ENCODE measurements at regions not wholly inside any gene's neighbourhood (a gene's known extent, or its start where the extent isn't known, plus 50 kb on each side); places are given as distances from the start of the nearest gene placed in this dataset.

DNA sequence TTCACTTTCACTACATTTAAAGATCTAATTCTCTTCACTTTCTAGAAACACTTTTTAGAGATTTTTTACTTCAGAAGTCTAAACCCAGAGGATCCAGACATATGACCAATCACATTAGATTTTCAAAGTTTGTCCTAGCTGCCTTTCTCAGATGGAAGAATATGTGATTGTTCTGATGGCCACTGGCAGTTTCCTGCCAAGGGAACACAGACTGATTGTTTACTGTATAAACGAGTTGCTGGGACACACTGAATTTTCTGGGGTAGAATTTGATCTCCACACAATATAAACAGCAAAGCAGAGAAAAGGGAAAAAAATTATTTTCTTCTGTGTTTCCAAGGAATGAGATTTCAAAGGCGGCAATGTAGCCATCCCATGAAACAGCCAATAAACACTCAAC, 480.0 kb downstream of the TOX3 start:
- ChIA-PET CTCF (no interaction called here), POLR2A (no interaction called here)

DNA sequence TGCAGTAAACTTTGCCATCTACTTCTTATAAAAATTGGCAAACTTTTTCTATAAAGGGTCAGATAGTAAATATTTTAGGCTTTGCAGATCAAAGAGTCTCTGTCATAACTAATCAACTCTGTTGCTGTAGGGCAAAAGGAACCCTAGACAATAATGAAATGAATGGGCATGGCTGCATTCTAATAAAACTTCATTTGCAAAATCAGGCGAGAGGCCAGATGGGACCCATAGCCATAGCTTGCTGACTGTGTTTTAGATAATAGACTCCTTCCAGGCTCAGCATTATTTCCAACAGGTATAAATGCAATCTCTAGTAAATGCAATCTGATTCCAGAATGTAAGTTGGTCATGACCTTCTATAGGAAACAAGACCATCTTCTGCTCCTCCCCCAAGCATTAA, 490.7 kb downstream of the TOX3 start:
- ChIA-PET CTCF (no interaction called here), POLR2A (no interaction called here)

DNA sequence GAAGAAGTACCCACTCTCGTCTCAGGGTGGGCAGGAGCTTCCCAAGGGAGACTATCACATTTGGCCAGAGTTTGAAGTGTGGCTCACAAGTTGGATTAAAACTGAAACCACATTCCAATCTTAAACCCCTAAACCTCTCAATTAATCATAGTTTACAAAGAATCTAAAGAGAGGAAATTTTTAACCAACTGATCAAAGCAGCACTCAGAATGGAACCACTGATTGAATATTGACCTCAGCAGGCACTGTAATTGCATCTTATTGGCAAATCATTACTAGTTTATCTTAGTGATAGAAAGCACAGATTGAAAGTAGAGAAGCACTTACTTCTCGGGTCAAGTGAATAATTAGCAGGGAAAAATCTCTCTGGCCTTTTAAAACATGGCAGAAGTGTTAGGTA, 491.6 kb downstream of the TOX3 start:
- ChIA-PET CTCF (no interaction called here), POLR2A (no interaction called here)

DNA sequence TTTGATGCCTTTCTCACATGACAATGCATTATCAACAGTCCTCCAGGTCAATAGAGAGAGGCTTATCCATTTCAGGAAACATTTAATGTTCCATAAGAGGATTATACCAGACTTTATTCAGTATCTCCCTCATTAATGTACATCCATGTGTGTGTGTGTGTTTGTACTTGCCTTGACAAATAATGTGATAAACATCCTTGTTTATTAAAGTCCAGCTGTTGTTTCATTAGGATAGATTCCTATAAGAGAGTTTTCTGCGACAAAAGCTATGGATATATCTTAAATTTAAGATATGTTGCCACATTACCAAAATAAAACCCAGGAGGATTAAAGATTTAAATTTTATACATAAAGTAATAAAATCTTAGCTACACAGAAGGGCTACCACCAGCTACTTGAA, 492.6 kb downstream of the TOX3 start:
- CTCF ChIA-PET: no interaction called here
- POLR2A ChIA-PET: no interaction called here

DNA sequence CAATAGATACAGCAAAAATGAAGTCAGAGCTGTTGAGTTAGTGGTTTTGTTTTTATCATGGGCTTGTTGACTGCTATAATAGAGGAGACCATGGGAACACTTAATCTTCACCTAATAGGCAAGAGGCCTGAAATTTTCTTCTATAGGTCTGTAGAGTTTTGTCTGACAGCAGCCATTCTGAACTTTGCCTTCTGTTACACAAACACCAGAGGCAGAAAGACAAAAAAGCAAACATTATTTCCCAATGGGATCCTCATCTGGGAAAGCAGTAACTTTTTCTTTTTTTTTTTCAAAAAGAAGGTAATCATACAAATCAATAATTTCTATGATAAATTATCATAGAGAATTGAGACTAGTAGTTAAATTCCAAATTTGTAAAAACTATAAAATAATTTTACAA, 494.1 kb downstream of the TOX3 start:
- ChIA-PET CTCF (no interaction called here), POLR2A (no interaction called here)

DNA sequence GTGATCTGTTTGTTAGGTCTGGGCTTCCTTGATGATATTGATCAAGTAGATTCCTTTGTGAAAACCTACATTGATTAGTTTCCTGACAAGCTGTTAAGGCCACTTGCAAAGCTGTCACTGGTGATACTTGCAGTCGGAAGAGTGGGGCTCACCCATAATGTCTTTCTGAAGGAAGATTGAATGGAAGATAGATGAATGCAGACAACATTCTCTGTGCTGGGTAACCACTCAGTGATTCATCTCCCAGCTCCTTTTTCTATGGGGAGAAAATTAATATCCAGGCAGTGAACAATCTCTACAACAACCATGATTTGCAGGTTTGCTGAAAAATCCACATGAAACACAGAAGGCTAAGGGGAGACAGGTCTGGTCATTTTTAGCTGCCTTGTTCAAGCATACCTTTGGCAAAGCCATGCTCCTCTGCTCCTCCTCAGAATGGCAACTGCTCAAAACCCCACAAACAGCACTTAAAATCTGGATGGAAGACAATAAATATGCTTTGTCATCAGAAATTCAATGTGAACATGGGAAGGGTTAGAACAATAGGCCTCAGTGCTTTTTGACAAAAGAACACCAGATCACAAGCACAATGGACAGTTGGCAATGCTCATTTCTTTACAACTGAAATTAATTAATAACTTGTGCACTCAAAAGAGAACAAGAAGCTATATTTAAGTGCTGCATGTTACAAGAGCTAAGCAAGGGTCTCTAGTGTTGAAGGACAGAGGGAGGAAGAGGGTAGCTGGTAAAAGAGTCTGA, 495.4 kb downstream of the TOX3 start:
- CTCF ChIA-PET: no interaction called here
- POLR2A ChIA-PET: no interaction called here

DNA sequence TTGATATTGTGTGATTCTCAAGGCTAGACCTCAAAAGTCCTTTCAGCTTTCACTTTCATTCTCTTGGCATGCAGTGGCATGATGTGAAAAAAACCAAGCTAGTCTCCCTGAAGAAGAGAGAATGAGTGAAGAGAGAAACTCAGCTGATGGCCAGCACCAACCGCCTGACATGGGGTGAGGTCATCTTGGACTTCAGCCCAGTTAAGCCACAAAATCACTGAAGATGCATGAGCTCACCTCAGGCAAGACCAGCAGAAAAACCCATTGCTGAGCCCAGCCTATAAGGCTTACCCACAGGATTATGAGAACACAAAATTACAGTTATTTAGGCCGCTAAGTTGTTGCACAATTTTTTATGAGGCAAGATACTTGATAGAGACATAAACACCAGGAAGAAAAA, 496.5 kb downstream of the TOX3 start:
- ChIA-PET POLR2A (no interaction called here), CTCF (no interaction called here)

DNA sequence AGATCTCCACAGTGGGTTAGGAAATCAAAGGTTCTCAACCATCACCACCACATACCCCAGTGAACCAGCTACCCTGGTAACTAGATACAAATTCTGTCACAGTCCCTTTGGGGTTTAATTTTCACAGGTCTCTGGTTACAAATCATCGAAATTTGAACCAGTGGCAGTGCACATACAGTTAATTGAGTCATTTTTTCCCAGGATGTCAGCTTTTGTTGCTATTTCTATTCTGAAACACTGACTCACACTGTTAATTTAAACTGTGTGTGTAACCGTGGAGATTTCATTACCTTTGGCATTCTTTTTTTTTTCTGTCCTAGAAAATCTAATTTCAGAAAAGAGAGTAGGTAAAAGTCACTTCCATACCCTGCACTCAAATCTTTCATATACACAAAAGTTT, 511.5 kb downstream of the TOX3 start:
- POLR2A ChIA-PET: no interaction called here

DNA sequence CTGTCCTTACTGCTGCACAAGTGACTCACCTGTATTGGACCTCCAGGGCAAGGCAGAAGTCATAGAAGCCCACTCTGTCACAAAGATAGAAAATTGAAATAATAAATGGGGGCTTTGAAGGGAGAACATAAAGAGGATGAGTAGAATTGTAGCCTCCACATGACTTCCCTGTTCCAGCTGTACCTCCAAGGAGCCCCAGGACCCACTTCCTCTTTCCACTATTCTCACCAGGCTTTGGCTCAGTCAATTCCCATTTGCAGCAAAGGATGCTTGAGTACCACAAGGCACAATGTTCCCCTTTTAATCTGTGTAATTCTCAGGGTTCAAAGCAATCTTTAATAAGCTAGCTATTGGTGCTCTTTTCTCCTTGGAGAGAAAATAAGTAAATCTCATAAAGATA, 512.1 kb downstream of the TOX3 start:
- ChIA-PET POLR2A (no interaction called here), CTCF (no interaction called here)

More for the DNA sequence above, 511.5 kb downstream of the TOX3 start:
- CTCF ChIA-PET: no interaction called here

DNA sequence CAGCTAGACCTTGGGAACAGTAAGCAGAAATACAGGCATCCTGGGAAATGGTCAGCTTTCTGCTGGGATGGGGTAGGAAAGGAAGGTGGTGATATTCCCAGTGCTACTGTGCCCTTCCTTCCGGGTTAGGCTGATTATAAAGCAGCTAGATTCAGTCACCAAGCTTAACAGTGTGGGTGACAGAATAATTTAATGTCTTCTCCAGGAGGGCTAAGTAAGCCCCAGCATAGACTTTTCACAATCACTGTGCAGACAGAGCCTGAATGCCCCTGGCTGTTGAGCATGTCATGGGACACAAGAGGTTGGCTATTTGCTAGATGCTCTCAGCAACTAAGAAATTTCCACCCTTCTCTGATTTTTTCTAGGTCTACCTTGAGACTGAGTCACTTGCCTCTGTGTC, 513.0 kb downstream of the TOX3 start:
- ChIA-PET CTCF (no interaction called here), POLR2A (no interaction called here)

DNA sequence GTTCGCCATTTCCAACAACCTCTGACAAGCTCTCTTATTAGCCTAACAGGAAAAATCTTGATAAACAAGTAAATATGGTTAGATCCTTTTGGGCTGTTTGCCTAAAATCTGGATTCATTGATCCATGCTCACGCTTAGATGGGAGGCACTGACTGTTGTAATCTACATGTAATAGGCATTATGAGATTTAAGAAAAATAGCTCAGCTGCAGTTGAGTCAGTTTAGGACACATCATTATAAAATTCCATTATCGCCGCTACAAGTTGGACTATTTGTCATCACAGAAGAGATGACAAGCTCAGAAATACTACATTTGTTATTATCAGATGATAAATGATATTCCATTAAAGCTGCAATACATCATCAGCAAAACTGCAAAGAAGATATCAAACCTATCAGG, 524.0 kb downstream of the TOX3 start:
- ChIA-PET CTCF (no interaction called here), POLR2A (no interaction called here)

DNA sequence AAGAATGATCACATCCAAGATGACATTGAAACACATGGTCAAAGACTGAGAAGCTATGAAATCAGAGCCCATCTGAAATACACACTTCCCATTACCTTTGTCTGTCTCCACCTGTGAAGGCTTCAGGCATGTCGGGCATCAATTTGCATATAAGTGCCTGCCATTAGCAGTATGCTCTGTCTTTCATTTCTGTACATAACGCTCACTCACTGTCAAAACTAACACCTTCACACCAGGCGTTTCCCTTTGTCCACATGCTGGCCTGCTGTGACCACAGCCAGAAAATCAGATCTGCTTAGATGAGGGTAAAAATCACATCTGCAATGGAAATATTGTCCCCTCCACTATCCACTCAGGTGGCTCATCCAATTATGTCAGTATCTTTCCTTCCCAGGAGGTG, 524.8 kb downstream of the TOX3 start:
- CTCF ChIA-PET: no interaction called here
- POLR2A ChIA-PET: no interaction called here

DNA sequence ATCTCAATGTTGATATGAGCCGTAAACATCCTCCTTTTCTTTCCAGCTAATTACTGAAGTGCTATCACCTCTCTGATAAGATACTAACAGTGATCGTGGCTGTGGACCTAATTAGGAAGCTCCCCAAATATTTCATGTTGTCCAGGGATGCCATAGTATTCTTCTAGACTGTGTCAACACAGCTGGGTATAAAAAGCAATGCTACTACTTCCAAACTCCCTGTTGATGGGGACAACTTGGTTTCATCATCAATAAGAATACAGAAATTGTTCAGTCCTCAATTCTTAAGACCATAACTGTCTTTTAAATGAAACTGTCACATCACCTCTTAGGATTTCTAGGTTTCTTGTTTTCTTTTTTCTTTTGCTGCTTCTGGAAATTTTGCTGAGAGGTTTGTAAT, 530.6 kb downstream of the TOX3 start:
- ChIA-PET POLR2A (no interaction called here), CTCF (no interaction called here)

DNA sequence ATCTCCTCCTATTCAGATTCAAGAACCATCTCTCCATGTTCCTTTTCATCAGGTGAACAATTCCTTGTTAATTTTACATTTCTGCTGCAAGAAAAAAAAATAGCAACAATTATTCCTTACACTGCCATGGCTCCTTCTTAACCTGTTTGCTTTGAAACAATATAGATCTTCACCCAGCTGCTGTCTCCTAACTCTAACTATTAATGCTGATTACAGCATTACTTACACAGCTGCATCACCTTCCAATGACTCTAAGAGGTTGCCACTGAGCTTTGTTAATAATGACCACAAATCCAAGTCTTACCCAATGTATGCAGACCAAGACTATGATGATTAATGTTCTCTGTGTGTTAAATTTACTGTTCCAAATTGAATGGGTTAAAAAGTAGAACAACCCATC, 541.4 kb downstream of the TOX3 start:
- CTCF ChIA-PET: no interaction called here
- POLR2A ChIA-PET: no interaction called here

DNA sequence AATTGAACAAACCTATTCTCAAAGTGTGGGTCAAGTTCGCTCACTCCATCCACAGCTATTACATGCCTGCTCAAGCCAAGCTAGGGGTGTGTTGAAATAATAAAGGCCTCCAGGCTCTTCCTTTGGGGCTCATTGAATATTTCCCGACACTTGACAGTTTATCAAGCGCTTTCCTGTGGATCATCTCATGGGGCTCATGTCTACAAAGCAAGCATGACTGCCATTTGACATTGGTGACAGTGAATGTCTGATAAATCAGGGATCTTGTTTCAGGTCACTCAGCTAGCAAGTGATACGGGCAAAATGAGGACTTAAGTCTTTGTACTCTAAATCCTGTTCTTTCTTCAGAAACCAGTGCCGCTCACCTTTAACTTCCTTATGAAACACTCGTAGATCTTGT, 542.6 kb downstream of the TOX3 start:
- POLR2A ChIA-PET: no interaction called here
- CTCF ChIA-PET: no interaction called here

DNA sequence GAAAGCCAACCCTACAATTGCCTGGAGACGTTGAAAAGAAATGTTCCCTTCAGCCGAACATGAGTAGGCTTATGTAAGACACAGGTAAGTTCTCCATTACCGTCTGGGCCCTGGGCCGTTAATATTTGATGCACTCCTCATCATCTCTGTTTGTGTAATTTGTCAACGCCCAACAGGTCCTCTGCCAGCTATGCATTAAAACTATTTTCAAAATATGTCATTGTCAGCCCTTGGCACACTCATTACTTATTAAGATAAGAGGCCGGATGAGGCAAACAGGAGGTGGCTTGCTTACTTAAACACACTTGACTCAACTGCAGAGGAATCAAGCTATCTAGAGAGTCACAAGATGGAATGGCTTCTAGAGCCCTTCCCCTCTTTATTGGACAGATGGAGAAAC, 544.9 kb downstream of the TOX3 start:
- ChIA-PET CTCF (no interaction called here), POLR2A (no interaction called here)

DNA sequence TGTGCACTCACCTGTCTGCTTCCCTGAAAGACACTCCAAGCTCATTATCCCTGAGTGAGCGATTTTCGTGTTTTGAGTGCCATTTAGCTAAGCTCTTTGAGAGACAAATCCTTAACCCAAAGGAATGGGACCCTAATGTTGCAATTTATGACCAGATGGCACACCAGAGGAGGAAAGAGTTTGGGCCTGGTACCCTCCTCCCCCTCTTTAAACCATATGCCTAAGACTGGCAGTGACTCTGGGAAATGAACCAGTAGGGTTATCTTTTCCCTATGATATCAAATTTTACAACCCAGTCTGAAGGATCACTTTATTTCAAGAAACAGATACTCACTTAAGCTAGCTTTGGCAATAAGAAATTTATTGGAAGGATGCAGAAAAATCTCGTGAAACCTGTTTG, 550.4 kb downstream of the TOX3 start:
- CTCF ChIA-PET: no interaction called here
- POLR2A ChIA-PET: no interaction called here

DNA sequence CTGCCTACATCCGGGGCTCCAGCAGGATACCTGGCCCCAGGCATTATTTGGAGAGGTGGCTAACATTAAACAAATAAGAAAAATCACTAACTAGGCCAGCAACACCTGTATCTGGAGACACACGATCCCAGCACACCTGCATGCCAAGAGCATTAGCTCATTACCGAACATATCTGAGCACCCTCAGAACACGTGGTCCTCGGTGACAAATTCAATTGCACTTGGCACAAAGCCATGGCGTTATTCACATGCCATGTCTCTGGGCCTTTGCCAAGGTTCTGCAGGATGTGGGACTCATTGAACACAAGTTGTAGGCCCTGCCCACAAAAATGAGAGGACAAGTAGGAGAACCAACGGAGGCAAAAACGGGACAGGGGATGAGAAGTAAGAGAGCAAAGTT, 552.3 kb downstream of the TOX3 start:
- ChIA-PET CTCF (no interaction called here), POLR2A (no interaction called here)

DNA sequence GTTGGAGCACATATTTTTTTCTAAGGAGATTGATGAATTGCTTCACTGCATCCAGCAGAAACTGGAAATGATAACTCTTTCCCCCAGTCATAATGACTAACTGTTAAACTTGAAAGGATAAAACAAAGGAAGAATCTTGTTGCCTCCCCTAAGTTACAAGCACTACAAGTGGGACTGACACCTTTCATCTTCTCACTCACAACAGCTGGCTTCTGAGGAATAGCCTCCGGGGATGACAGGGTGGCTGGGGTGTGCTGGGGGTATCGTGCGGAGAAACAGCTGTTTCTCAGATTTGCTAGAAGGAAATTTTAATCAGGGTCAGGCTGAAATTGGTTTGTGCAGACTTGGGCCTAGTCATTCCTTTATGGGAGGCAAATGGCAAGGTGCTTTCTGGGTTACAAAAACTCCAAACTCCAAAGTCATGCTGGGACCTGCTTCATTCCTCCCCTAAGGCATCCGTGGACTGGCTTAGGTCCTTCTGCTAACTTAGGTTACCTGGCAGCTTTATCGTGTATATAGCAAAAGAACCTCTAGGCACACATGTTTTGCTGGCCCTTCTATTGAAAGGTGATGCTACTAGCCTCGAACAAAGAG, 557.2 kb downstream of the TOX3 start:
- CTCF ChIA-PET: no interaction called here
- POLR2A ChIA-PET: no interaction called here

DNA sequence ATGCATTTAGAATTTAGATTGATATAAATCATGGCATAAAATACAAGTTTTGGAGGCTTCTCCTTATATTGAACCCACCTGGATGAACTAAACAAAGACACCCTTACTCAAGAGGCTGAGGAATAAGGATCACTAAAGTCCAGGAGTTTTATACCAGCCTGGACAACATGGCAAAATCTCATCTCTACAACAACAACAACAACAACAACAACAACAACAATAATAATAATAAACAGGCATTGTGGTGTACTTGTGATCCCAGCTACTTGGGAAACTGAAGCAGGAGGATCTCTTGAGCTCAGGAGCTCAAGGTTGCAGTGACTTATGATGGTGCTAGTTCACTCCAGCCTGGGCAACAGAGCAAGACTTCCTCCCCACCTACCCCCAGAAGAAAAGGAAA, 558.0 kb downstream of the TOX3 start:
- ChIA-PET POLR2A (no interaction called here), CTCF (no interaction called here)

DNA sequence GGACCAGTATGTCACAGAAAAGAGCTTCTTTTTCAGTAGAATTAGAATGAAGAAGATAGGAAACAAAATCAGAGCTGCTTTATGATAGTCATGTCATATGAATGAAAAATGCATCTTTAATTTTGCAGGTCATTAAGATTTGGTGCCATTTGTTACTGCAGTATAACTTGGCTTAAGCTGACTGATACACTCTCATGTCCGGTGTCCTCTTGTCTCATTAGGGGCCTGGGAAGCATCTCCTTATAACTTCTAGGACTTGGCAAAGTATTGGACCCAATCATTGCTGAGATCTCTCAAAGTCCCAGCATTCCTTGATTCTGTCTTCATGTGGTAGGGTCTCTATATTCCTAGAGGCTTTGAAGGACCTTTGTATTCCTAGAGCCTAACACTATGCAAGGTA, 559.4 kb downstream of the TOX3 start:
- CTCF ChIA-PET: no interaction called here

DNA sequence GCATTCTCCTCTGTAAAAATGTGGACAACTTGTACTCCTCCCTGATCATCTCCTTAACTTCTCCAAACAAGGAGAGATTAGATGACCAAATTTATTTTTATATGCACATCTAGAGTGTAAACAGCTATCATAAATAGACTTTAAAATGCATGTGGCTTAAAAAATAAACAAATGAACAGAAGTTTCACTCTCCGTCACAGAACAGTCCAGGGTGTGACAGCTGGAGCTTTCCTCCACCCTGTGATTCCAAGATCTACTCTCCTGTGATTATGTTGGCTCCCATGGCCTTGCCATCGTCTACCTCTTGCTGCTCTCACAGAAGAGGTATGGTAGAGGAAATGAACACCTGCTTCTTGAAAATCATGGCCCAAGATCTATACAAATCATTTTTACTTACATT, 560.2 kb downstream of the TOX3 start:
- POLR2A ChIA-PET: no interaction called here
- CTCF ChIA-PET: no interaction called here

More for the DNA sequence above, 559.4 kb downstream of the TOX3 start:
- POLR2A ChIA-PET: no interaction called here

DNA sequence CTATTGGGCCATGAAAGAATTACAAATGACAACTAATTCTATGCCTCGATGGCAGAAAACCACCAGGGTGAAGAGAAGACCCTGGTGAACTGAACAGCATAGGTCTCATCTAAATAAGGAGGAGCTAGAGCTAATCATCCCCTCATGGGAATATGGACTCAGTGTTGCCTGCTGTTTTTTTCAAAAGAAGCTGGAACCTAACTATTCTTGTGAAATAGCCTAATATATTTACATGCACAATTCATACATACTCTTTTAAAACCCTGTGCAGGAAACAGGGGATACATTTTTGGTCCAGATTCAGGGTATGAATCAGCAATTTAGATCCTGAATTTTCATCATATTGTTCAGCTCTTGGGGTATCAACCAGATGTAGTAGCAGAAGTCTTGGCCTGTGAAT, 560.6 kb downstream of the TOX3 start:
- CTCF ChIA-PET: no interaction called here

More for the DNA sequence above, 560.6 kb downstream of the TOX3 start:
- POLR2A ChIA-PET: no interaction called here
